WTC11 (cell line): ENCODE measurements at regions not wholly inside any gene's neighbourhood (a gene's known extent, or its start where the extent isn't known, plus 50 kb on each side); places are given as distances from the start of the nearest gene placed in this dataset.

ENCODE experiments used
- ATF1 ChIP-seq: sonication (generic); formaldehyde crosslinking; IDR thresholded peaks from 2 replicates; pipeline ENCODE4 v1.8.1; 2023; ENCODE audit warnings: mild to moderate bottlenecking, moderate library complexity, missing genetic modification reagents
- JUN ChIP-seq: sonication (generic); formaldehyde crosslinking; IDR thresholded peaks from 2 replicates; pipeline ENCODE4 v1.8.0; 2023; ENCODE audit warnings: mild to moderate bottlenecking, missing genetic modification reagents
- OVOL2 ChIP-seq: fragments of 250-450 bp; sonication (Bioruptor Pico); IDR thresholded peaks from 2 replicates; pipeline ENCODE4 v1.9.0; 2021; ENCODE audit warnings: mild to moderate bottlenecking, borderline replicate concordance
- RORB ChIP-seq: fragments of 250-450 bp; sonication (Bioruptor Pico); IDR thresholded peaks from 2 replicates; pipeline ENCODE4 v1.9.0; 2021; ENCODE audit warnings: mild to moderate bottlenecking
- TF ChIP-seq, protein P1 (sequence below): fragments of 200-600 bp; IDR thresholded peaks from 2 replicates; pipeline ENCODE4 v1.8.0; 2022; ENCODE audit warnings: antibody characterized with exemption

DNA sequence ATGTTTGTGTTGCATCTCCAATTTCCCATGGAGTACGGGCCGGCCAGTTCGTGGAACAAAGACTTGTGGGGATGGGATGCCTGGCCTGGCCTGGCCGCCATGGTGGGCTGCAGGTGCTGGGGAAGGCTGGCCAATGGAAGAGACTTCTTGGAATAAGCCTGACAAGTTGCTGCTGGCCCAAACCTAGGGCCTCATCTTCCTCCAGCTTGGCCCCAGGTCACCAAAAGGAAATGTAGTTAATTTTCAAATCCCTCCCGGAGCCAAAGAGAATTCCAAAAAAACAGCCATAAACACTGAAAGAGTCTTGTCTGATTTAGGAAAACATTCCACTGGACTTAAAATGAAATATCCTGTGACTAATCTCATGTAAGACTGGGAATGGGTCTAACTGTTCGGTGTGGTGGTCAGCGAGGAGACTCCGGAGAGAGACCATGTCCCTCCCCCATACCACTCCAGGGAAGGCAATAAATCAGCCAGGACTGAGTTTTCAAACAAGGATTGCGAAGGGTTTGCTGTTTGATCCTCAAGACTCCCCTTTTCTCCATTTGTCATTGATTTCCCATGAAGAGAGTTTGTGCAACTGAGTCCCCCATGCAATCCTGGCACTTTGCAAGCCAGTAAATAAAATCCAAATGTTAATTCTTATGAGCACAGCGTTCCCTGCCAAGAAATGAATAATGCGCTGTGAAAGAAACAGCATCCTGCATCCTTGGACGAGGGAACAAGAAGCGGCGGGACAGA lies 128.7 kb upstream of the HABP2 start:
- TF ChIP-seq, protein P1, sequence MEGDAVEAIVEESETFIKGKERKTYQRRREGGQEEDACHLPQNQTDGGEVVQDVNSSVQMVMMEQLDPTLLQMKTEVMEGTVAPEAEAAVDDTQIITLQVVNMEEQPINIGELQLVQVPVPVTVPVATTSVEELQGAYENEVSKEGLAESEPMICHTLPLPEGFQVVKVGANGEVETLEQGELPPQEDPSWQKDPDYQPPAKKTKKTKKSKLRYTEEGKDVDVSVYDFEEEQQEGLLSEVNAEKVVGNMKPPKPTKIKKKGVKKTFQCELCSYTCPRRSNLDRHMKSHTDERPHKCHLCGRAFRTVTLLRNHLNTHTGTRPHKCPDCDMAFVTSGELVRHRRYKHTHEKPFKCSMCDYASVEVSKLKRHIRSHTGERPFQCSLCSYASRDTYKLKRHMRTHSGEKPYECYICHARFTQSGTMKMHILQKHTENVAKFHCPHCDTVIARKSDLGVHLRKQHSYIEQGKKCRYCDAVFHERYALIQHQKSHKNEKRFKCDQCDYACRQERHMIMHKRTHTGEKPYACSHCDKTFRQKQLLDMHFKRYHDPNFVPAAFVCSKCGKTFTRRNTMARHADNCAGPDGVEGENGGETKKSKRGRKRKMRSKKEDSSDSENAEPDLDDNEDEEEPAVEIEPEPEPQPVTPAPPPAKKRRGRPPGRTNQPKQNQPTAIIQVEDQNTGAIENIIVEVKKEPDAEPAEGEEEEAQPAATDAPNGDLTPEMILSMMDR = no peak
- no peak for TF ChIP-seq JUN (CRISPR knock-in tag)
- no peak for TF ChIP-seq ATF1 (CRISPR knock-in tag)
- no peak for TF ChIP-seq OVOL2
- TF ChIP-seq RORB = no peak
